GM20431 (cell line): ENCODE measurements at regions not wholly inside any gene's neighbourhood (a gene's known extent, or its start where the extent isn't known, plus 50 kb on each side); places are given as distances from the start of the nearest gene placed in this dataset.
"Not testable (repeated sequence)": the region's sequence is repeated elsewhere in the genome, so short reads cannot be mapped to it uniquely, and the experiment has no call there.

ENCODE experiments used
- in situ Hi-C: fragments of 300-500 bp; cut with MseI, MboI; formaldehyde crosslinking; loops from one replicate; pipeline ENCODE4 v1.15.0; 2020; ENCODE audit warnings: low sequenced_read_pairs; ENCODE audit not compliant: unreplicated experiment

DNA sequence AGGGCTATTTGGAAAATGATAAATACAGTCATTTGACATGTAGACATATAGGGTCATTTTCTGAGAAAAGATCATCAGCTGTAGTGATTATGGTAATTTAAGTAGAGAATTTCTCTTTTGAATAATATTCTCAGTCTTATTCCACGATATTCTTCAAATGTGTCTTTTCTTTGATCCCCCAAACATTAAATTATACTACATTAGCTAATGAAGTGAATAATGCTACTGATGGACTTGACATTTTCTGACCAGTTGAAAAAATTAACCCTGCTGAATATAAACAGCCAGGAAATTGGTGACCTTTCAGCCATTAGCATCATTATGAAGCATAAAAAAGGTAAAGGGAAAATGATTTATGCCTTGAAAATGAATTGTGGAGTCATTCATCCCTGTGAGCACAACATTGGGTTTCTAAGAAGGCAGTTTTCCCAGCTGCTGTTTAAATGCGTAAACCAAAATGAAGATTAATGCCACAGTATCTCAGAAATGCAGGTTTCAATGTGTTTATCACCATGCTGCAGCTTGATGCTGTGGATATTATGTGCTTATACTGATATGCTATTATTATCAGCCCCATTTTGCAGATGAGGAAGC, 489.1 kb downstream of the KCTD16 start:
- in situ Hi-C loops, result no loop called here

DNA sequence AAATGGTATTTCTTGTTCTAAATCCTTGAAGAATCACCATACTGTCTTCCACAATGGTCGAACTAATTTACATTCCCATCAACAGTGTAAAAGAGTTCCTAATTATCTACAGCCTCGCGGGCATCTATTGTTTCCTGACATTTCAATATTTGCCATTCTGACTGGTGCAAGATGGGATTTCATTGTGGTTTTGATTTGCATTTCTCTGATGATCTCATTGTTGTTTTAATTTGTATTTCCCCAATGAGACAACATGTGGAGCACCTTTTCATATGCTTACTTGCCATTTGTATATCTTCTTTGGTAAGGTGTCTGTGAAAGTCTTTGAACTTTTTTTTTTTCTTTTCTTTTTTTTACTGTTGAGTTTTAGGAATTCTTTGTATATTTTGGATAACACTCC, 473.6 kb downstream of the KCTD16 start:
- in situ Hi-C loops, result no loop called here

DNA sequence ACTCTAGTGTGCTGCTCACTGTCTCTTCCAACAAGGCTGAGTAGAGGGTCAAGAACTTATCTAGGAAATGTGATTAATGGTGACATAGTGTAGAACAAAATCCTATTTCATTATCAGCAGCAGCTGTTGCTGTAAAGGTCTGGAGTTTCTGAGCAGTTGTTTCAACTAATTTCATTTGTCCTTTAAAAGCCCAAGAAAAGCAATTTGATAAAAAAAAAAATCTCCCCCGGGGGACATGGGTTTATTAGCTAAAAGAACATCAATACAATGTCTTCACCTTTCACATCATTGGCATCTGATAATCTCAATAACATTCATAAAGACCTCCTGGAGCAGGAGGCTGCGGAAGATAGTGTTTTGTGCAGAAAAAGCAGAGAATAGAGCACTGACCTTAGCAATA, 468.1 kb downstream of the KCTD16 start:
- in situ Hi-C loops, result no loop called here

GRCh38 chr5:144634138-144634537, 463.5 kb downstream of the KCTD16 start:
- in situ Hi-C loops, result no loop called here

DNA sequence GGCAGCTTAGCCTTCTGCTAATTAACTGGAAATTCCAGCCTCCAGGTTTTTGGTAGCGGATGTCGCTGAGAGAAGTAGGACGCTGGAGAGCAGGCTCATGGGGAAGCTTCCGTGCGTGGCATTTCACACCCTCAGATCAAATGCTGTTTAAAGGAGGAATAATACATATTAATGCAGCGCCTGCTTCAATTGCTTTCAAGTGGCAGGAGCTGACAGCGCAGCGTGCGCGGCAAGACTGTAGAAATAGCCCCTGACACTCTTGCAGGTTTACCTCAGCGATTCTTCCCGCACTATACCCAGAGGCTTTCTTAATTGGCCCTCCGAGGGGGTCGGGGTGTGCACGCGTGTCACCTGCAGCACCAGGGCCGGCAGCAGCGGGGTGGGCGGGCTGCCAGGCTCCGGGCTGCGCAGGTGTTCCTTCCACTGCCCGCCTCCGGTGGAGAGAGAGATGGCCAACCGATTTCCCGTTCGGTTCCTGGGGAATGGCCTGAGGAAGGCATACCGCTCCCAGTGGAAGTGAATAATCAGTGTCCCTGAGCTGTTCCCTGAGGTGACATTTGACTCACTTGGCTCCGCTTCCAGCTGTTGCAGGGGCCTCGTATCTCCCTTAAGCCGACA, 427.9 kb downstream of the KCTD16 start:
- in situ Hi-C loops, result no loop called here

DNA sequence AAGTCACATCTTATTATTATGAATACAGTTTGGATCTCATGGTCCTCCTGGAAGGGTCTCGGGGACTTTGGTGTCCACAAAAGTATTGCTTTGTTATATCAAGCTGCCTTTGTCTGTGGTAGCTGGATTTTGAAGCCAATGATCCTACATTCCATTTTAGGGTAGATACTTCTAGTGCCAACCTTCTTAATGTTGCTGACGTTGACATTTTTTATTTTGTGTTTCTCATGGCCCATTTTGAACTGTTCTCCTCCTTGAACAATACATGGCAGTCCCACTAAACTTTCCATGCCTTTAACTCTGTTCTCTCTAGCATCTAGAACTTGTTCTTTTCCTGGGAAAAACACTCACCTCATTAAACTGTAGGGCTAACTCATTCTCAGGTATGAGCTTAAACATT, 425.8 kb downstream of the KCTD16 start:
- in situ Hi-C loops, result no loop called here

DNA sequence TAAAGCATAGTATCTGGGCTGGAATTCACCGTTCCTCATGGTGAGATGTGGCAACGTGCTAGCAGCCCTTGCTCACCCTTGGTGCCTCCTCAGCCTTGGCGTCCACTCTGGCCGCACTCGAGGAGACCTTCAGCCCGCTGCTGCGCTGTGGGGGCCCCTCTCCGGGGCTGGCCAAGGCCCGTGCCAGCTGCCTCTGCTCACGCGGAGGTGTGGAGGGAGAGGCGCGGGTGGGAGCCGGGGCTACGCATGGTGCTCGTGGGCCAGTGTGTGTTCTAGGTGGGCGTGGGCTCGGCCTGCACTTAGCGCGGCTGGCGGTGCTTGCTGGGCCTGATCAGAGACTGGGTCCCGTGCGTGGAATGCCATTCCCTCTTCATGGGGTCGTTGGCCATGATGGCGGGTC, 424.2 kb downstream of the KCTD16 start:
- in situ Hi-C loops, result no loop called here

GRCh38 chr5:144594234-144594633, 423.6 kb downstream of the KCTD16 start:
- in situ Hi-C loops, result not testable (repeated sequence)

DNA sequence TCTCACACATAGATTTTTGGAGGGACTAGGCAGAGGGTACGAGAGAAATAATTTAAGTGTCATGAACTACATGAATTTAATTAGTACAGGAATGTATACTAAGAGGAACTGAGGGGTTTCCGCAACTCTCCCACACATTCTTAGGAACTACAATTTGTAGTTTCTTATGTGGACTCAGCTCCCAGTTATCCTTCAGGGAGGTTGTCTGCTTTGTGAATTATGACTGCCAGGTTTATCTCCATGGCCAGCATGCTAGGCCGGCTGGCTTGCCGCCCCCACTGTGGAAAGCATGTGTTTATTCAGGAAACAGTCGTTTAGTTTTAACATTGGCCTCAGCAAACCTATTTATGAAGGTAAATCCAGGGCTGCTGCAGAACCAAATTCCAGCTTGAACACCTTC, 415.0 kb downstream of the KCTD16 start:
- in situ Hi-C loops, result no loop called here

- in situ Hi-C loops, result no loop called here
These were observed 413.1 kb downstream of the KCTD16 start for GRCh38 chr5:144583541-144584449.

GRCh38 chr5:144582066-144582465, 411.4 kb downstream of the KCTD16 start:
- in situ Hi-C loops, result no loop called here

DNA sequence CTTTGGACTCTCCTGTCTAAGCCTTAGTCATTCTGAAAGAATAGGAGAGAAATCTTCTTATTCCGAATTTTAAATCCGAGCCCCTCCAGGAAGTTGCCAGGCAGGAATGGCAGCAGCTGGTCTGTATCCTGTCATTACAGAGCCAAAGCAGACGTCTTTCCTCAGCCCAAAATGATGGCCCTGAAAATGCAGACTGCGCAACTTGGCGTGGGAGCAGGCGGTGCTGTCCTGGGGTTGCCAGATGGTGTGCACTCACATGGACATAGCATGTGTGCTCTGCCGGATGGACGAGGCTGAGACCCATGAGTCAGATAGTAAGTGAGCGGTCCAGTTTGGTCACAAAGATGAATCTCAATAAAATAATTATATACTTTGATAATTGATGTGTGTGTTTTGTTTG, 410.4 kb downstream of the KCTD16 start:
- in situ Hi-C loops, result no loop called here

GRCh38 chr5:144577676-144578075, 407.0 kb downstream of the KCTD16 start:
- in situ Hi-C loops, result no loop called here

DNA sequence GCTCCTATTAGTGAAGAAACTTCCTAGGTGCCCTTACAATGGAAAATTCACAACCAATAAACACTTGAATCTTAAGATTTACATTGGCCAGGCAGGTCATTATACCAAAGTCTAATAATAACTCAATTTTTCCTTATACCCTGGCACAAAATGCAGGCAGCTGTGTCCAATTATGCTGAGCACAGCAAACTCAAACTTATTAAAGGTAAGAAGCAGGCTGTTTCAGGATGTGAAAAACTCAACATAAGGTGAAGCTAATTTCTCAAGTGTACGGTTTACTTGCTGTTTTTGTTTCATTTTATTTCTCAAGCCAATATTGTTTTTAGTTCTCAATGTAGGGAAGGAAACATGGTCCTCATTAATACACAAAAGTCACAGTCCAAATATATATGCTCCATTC, 405.1 kb downstream of the KCTD16 start:
- in situ Hi-C loops, result no loop called here

GRCh38 chr5:144567421-144567780, 396.7 kb downstream of the KCTD16 start:
- in situ Hi-C loops, result no loop called here

DNA sequence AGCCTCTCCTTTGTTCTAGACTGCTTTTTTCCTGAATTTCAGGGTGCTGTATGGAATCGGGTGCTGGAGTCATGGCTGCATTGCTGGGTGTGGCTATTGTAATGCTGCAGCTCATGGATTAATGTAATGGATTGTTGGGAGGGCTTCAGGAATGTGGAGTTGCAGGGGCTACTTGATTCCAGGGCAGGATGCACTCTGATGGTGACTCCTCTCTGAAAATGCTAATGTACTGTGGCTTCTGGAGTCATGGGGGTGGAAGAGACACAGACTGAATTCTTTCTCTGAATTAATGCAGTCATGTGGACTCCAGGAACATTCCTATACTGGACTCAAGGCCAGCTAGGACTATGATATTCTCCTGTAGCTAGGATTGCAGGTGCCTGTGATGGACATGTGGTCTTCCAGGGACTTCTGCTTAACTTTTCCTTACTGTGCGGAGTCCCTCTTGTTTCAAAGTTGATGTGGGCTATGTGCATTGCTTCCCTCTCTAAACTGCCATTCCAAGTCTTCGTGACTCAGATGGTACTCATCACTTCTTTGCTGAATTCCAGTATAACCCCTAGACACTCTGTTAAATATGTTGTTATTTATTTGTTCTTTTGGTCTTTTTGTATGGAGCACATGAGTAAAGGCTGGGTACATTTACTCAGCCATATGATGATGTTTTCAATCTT, 396.2 kb downstream of the KCTD16 start:
- in situ Hi-C loops, result no loop called here

GRCh38 chr5:144549580-144549979, 378.9 kb downstream of the KCTD16 start:
- in situ Hi-C loops, result no loop called here

DNA sequence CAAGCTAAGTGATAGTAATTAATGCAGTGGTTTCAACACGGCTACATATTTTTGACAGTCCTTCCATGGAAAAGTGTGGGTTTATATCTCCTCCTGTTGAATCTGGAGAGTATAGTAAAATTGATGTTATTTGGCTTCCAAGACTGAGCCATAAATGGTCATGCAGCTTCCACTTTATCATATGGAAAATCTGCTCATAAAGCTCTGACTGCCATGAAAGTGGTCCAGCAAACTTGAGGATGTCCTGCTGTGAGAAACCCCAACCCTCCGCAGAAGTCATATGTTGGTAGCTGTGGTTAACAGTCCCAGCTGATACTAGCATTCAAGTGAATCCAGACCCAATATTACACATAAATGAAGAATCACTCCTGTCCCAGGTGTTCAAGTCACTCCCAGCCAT, 378.3 kb downstream of the KCTD16 start:
- in situ Hi-C loops, result no loop called here

DNA sequence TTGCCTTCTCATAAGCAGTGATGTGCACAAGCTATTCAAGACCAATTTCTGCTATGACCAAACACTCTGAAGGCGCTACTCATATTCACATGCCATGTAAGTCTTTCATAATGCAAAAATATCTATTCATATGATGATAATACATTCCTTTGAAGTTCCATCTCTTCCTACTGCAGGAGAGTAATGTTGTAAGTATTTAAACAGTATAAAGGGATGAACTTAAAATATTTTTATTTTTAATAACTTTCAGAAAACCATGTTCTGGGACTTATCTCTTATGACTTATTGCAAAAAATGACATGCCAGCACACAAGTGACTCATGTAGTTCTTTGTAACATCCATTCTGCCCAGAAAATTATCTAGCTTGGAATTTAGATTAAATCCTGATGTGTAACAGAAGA, 376.4 kb downstream of the KCTD16 start:
- in situ Hi-C loops, result no loop called here

DNA sequence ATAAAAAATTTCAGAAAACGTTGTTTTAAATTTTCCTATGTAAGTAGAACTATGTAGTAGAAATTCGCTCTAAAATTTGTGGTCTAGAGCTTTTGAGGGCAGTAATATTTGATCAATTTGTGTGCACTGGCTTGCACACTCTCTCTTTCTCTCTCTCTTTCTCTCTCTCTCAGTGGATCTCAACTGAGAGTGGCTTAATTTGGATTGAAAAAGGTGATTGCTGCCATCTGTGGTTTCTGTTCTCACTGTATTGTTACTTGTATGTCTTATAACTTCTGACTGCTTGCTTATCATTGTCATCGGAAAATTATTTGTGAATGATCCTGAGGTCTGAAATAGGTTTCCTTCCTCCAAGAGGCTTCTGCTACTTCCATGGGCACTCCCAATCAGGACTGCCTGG, 368.2 kb downstream of the KCTD16 start:
- in situ Hi-C loops, result no loop called here
